K562 (cell line): ENCODE measurements at regions not wholly inside any gene's neighbourhood (a gene's known extent, or its start where the extent isn't known, plus 50 kb on each side); places are given as distances from the start of the nearest gene placed in this dataset.

Source experiments
- E2F6 ChIP-seq, 2 experiments: IDR thresholded peaks; 2 replicates each; pipeline ENCODE4 v1.6.1; 2011; ENCODE audit warnings: borderline replicate concordance in 1 of 2, control low read depth in 1 of 2, low read depth in 1 of 2, low read length in 1 of 2, mild to moderate bottlenecking in 1 of 2, mixed read lengths in 1 of 2, moderate library complexity in 1 of 2; ENCODE audit not compliant: insufficient read depth in 1 of 2, insufficient read length in 1 of 2, poor library complexity in 1 of 2, severe bottlenecking in 1 of 2; ENCODE audit errors: extremely low read depth in 1 of 2
- HCFC1 ChIP-seq: IDR thresholded peaks from 2 replicates; pipeline ENCODE4 v1.6.1; 2012; ENCODE audit warnings: low read depth, low read length, improper control_type of control experiment
- MEF2A ChIP-seq: IDR thresholded peaks from 2 replicates; pipeline ENCODE4 v1.6.1; 2011; ENCODE audit warnings: low read depth, mild to moderate bottlenecking, low read length, moderate library complexity; ENCODE audit not compliant: control insufficient read depth
- POLR2H ChIP-seq: IDR thresholded peaks from 2 replicates; pipeline ENCODE4 v1.6.1; 2016; ENCODE audit warnings: missing genetic modification characterization, low read depth, mild to moderate bottlenecking, control low read depth, missing compliant biosample characterization, moderate library complexity
- TEAD1 ChIP-seq, 2 experiments: fragments of 450-650 bp in 1 of 2; sonication (generic) in 1 of 2; formaldehyde crosslinking; IDR thresholded peaks; 2 replicates each; pipeline versions ENCODE4 v1.4.0 to v1.8.0; 2020 to 2022; ENCODE audit warnings: mild to moderate bottlenecking in 2 of 2, missing genetic modification reagents in 1 of 2
- TFAP4 ChIP-seq: sonication (generic); formaldehyde crosslinking; IDR thresholded peaks from 2 replicates; pipeline ENCODE4 v1.8.0; 2022; ENCODE audit warnings: missing genetic modification reagents, mild to moderate bottlenecking, moderate library complexity, borderline replicate concordance
- U2AF1 ChIP-seq: fragments of 200-400 bp; formaldehyde crosslinking; optimal IDR thresholded peaks from 2 replicates; pipeline ENCODE3; 2017; ENCODE audit warnings: mild to moderate bottlenecking, low read depth, low read length, moderate library complexity
- XRCC3 ChIP-seq: fragments of 450-650 bp; IDR thresholded peaks from 2 replicates; pipeline ENCODE4 v1.6.1; 2017; ENCODE audit warnings: mild to moderate bottlenecking, moderate library complexity
- ZNF143 ChIP-seq: sonication (generic); formaldehyde crosslinking; IDR thresholded peaks from 2 replicates; pipeline ENCODE4 v1.9.0; 2022; ENCODE audit warnings: mild to moderate bottlenecking, missing genetic modification reagents
- ZNF311 ChIP-seq: fragments of 250-450 bp; sonication (Bioruptor Pico); IDR thresholded peaks from 2 replicates; pipeline ENCODE4 v1.4.0; 2020; ENCODE audit warnings: mild to moderate bottlenecking, moderate library complexity
- ZNF830 ChIP-seq: fragments of 250-450 bp; sonication (Bioruptor Pico); IDR thresholded peaks from 2 replicates; pipeline ENCODE4 v1.5.0; 2021; ENCODE audit warnings: mild to moderate bottlenecking

- no peak for TF ChIP-seq ZNF143 (CRISPR knock-in tag)
- no peak for TF ChIP-seq E2F6 (IDR thresholded peaks at IDR 0.05; ENCODE audit: borderline replicate concordance in 1 of 2, extremely low read depth in 1 of 2, insufficient read depth in 1 of 2, insufficient read length in 1 of 2, low read depth in 1 of 2, low read length in 1 of 2, poor library complexity in 1 of 2, severe bottlenecking in 1 of 2)
- no peak for TF ChIP-seq XRCC3
- no peak for TF ChIP-seq TEAD1 (CRISPR knock-in tag; IDR thresholded peaks at IDR 0.05)
- TF ChIP-seq ZNF311 (CRISPR knock-in tag), result no peak
- TF ChIP-seq TFAP4, result peak; percentile 62
- TF ChIP-seq MEF2A, result no peak
- no peak for TF ChIP-seq HCFC1
- no peak for TF ChIP-seq POLR2H (tag)
- no peak for TF ChIP-seq ZNF830
- TF ChIP-seq U2AF1, result no peak
Measured at GRCh38 chr6:147106759-147107401, 97.3 kb upstream of the STXBP5 start (continued).
